Colonic mucosa (tissue), 4 donors: ENCODE measurements at regions not wholly inside any gene's neighbourhood (a gene's known extent, or its start where the extent isn't known, plus 50 kb on each side); places are given as distances from the start of the nearest gene placed in this dataset.

ENCODE experiments used
- DNase-seq: peaks from one replicate; pipeline ENCODE4 v3.0.0-alpha.2; 2020
- H3K27ac ChIP-seq: fragments of 200-600 bp; one replicate; pipeline ENCODE4 v1.8.0; 2021
- H3K27me3 ChIP-seq: fragments of 200-600 bp; one replicate; pipeline ENCODE4 v1.8.0; 2021
- H3K36me3 ChIP-seq: fragments of 200-600 bp; one replicate; pipeline ENCODE4 v1.8.0; 2021
- H3K4me1 ChIP-seq: fragments of 200-600 bp; one replicate; pipeline ENCODE4 v1.8.0; 2021; ENCODE audit warnings: mild to moderate bottlenecking
- H3K4me3 ChIP-seq: fragments of 200-600 bp; one replicate; pipeline ENCODE4 v1.8.0; 2021
- H3K9ac ChIP-seq, 2 donors: one replicate each; pipeline ENCODE4 v1.7.0; 2013; ENCODE audit warnings: control low read depth in 2 of 2, low read depth in 2 of 2, low read length in 2 of 2
- H3K9me3 ChIP-seq: fragments of 200-600 bp; one replicate; pipeline ENCODE4 v1.8.0; 2021
- CTCF ChIP-seq: fragments of 200-600 bp; IDR thresholded peaks from one replicate; pipeline ENCODE4 v1.8.0; 2022; ENCODE audit warnings: antibody characterized with exemption, mild to moderate bottlenecking
- intact Hi-C: fragments of 100-400 bp; cut with DNase I; formaldehyde crosslinking; loops from one replicate; pipeline ENCODE4 v1.14.1; 2022
- donor health status: healthy.
- donor health status: DM: no; HTN: no; CAD: no.
- donor health status: DM: no; HTN: no; CAD: no.

- no peak for TF ChIP-seq CTCF
- no peak overlapping the region for H3K27ac ChIP-seq
- H3K9me3 ChIP-seq, result no peaks in the 10 kb centered on the region
- H3K4me3 ChIP-seq, result no peak overlapping the region
- DNase-seq, result no peak
- H3K27me3 ChIP-seq, result no peaks in the 10 kb centered on the region
- H3K4me1 ChIP-seq, result no peaks in the 10 kb centered on the region
- no peaks in the 10 kb centered on the region for H3K36me3 ChIP-seq
- no peak overlapping the region for H3K9ac ChIP-seq
- intact Hi-C loops, result no loop called here
Observed at GRCh38 chrX:13389501-13389900, 69.6 kb upstream of the ATXN3L start.

- no peak overlapping the region for H3K9ac ChIP-seq
- H3K36me3 ChIP-seq, result no peaks in the 10 kb centered on the region
- H3K27ac ChIP-seq, result no peak overlapping the region
- no peaks in the 10 kb centered on the region for H3K9me3 ChIP-seq
- no peak for TF ChIP-seq CTCF
- no peaks in the 10 kb centered on the region for H3K4me1 ChIP-seq
- no peaks in the 10 kb centered on the region for H3K27me3 ChIP-seq
- intact Hi-C loops, result no loop called here
- no peak overlapping the region for H3K4me3 ChIP-seq
- DNase-seq, result no peak
Observed at GRCh38 chrX:13387666-13388494, 68.0 kb upstream of the ATXN3L start.

- Histone ChIP-seq H3K27ac (no peak overlapping the region), H3K27me3 (no peaks in the 10 kb centered on the region), H3K4me1 (no peaks in the 10 kb centered on the region), H3K36me3 (no peaks in the 10 kb centered on the region), H3K4me3 (no peak overlapping the region), H3K9me3 (no peaks in the 10 kb centered on the region), H3K9ac (no peak overlapping the region)
- no peak for DNase-seq
- TF ChIP-seq CTCF, result no peak
- intact Hi-C loops, result no loop called here
Observed at GRCh38 chrX:13386636-13387035, 66.8 kb upstream of the ATXN3L start.

DNA sequence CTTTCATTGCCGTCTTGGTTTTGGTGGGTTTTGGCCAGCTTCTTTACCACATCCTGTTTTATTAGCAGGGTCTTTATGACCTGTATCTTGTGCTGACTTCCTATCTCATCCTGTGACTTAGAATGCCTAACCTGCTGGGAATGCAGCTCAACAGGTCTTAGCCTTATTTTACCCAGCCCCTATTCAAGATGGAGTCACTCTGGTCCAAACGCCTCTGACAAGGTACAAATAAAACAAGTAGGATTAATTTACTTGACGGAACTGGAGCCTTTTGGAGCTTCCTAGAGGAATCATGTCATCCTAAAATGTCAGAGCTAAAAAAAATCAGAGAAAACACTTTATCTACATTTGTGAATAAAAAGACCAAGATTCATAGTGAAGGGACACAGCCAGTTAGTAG is 66.2 kb upstream of the ATXN3L start:
- no peak for DNase-seq
- no peak overlapping the region for H3K27ac ChIP-seq
- intact Hi-C loops, result no loop called here
- no peak overlapping the region for H3K4me3 ChIP-seq
- H3K36me3 ChIP-seq, result no peaks in the 10 kb centered on the region
- TF ChIP-seq CTCF, result no peak
- H3K9ac ChIP-seq, result no peak overlapping the region
- H3K4me1 ChIP-seq, result no peaks in the 10 kb centered on the region
- H3K9me3 ChIP-seq, result no peaks in the 10 kb centered on the region
- no peaks in the 10 kb centered on the region for H3K27me3 ChIP-seq

DNA sequence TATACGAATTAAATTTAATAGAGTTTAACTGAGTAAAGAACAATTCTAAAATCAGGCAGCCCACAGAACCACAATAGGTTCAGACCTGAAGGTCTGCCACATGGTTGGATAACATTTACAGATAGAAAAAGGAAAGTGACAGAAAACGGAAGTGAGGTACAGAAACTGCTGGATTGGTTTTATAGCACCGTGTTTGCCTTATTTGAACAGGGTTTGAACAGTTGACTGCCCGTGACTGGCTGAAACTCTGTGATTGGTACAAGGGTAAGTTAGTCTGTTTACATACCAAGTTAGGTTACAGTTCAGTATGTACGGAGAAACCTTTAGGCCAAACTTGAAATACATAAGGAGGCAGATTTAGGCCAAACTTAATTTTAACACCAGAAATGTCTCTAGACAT is 64.1 kb upstream of the ATXN3L start:
- Histone ChIP-seq H3K4me3 (no peak overlapping the region), H3K9me3 (no peaks in the 10 kb centered on the region), H3K27ac (no peak overlapping the region), H3K9ac (no peak overlapping the region), H3K27me3 (no peaks in the 10 kb centered on the region), H3K4me1 (no peaks in the 10 kb centered on the region), H3K36me3 (no peaks in the 10 kb centered on the region)
- intact Hi-C loops, result no loop called here
- TF ChIP-seq CTCF, result no peak
- no peak for DNase-seq
